ENCODE measurements at regions not wholly inside any gene's neighbourhood (a gene's known extent, or its start where the extent isn't known, plus 50 kb on each side); places are given as distances from the start of the nearest gene placed in this dataset.

DNA sequence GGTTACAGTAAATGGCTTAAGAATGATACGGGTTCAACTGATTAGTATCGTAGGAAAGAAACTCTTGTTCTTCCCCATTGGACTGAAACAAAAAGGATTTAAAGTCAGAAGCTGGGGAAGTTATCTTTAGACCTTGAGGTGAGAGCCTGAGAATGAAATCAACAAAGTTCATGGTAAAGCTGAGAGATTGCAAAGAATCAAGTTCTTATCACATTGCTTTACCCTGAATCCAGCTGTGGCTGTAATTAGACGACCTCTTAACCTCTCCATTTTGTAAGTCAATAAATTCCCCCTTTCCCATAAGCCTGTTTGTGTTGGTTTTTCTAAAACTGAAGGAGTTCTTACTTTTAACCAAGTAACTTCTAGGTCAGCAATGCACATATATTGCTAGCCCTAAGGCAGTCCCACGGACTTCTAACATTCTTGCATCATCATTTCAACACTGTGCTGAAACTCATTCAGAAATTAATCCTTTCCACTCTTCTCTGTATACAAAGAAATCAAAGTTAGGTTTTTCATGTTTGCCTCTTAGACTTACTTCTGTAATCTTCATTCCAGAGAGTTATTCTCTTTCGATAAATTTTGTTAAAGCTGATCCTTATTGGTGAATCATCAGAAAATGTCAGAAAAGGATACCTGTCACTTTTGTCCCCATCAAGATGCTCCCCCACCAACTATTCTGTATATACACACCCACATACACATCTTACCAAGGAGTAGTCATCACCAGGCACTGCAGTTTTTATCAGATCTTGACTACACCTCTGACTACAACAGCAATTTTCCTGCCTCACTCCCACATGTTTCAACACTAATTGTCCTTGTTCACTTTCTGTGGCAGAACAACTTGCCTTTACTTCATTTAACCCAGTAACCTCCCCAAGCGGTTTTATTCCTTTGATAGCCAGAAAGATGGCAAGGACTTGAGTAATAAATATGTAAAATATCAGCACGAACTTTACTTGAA, 77.9 kb upstream of the STK26 start:
- intact Hi-C loops (cut with DNase I), result no loop called here
- ATAC-seq, result no peak
- DNase-seq, result no peak

DNA sequence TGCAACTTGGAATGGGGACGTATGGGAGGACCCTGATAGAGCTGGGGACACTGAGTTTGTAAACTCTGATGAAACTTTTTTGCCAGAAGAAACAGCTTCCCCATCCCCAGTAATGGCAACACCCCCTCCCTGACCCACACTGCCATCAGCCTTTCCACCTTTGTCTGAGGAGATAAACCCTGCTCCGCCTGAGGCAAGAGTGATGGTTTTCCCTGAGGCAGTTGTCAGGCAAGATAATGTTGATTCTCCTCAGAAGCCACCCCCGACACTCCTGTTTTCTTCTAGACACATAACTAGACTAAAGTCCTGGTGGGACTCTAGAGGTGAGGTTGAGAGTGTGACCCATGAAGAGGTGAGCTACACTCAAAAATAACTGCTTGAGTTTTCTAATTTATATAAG, 71.9 kb upstream of the STK26 start:
- DNase-seq (no peak), ATAC-seq (no peak)
- intact Hi-C loops (cut with DNase I), result no loop called here

DNA sequence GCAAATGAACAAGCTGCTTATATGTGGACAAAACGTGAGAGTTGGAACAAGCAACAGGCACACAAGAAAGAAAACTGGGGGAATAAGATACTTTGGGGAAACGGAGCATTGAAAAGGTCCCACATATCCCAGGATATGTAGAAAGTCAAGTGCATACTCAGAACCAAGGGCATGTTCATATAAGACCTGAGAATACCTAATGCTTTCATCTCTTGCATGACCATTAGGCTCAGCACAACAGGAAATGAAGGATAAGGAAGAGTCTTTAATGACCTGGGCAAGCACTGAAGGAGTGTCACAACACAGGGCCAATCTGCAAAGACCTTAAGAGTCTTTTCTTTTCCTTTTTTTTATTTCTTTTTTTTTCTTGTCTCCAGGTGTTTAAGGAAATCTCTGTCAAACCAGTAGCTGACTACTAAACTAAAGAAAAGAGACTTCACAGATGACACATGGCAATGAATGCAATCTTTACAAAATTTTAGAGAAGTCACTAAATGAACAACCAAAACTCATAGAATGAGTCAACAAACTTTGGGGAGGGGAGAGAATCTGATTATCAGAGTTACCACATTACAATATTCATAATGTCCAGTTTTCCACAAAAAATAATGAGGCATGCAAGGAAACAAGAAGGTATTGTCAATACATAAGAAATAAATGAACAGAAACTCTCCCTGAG, 67.9 kb upstream of the STK26 start:
- intact Hi-C loops (cut with DNase I), result no loop called here
- no peak for DNase-seq
- no peak for ATAC-seq

DNA sequence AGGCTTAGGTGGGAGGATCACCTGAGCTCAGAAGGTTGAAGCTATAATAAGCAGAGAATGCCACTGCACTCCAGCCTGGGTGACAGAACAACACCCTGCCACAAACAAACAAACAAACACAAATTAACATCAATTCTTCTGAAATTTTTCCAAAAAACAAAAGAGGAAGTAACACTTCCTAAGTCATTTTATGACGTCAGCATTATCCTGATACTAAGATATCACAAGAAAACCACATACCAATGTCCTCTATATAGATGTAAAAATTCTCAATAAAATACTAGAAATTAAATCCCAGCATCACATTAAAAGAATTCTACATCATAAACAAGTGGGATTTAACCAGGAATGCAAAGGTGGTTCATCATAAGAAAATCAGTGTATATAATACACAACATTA, 64.4 kb upstream of the STK26 start:
- ATAC-seq, result no peak
- DNase-seq, result no peak
- intact Hi-C loops (cut with DNase I), result no loop called here

DNA sequence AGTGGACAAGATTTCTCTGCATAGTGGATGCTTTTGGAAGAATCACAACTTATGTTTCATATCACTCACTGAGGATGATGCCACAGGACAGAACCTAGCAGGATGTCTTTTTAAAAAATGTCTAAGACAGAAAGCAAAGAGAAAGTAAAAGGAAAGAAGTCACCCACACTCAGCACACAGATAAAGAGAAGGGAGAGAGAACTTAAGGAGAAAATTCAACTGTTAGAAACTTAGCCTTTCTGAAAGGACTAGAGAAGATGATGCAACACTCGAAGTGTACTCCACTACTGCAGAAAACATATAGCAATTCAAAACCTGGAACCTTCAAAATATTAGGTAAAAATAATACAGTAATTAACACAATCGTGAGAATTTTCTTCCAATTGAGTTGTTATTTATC, 52.8 kb upstream of the STK26 start:
- intact Hi-C loops (cut with DNase I), result no loop called here
- DNase-seq, result no peak
- ATAC-seq, result no peak
